ENCODE measurements at regions not wholly inside any gene's neighbourhood (a gene's known extent, or its start where the extent isn't known, plus 50 kb on each side); places are given as distances from the start of the nearest gene placed in this dataset.
"Not testable (repeated sequence)": the region's sequence is repeated elsewhere in the genome, so short reads cannot be mapped to it uniquely, and the experiment has no call there.

DNA sequence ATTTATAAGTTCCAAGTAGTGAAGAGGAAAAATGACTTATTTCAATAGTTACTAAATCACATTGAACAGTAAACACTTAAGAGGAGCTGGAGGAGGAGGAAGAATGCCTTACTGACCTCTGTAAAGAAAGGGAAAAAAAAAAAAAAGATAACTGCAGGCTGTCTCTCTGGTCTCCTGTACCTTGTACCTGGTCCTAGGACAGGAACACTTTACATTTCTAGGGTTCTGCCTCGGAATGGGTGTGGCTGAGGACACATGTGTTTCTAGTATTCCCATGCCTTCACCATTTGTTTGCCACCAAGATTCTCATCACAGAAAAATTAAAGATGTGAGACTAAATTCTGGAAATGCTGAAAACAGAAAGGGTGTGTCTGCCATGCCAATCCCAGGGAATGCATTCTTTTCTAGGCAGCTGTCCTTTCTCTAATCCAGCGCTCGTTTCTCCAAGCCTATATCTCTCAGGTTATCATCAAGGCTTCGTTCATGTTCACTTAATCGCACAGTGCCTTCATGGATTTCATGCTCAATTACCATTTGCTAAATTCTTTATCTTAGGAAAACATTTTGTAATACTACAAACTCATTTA is 1208.3 kb downstream of the OTOL1 start:
- no peak for DNase-seq (ENCODE audit: extremely low read depth in 1 of 4, low spot score in 3 of 4)
- no peaks in the 10 kb centered on the region for H4K20me1 ChIP-seq (replicated peaks; ENCODE audit: control insufficient read depth, insufficient read depth, low read length)
- CTCF ChIA-PET (ENCODE audit: low intra/inter-chr PET ratio): no interaction called here
- no peaks in the 10 kb centered on the region for H3K4me1 ChIP-seq (replicated peaks in 1 of 2; ENCODE audit: control insufficient read depth in 2 of 2, insufficient read depth in 2 of 2, low read length in 2 of 2)
- no peak overlapping the region for H3K4me3 ChIP-seq
- no peaks in the 10 kb centered on the region for H3K36me3 ChIP-seq (ENCODE audit: control insufficient read depth, insufficient read depth, low read length)
- H3K9me1 ChIP-seq (ENCODE audit: control insufficient read depth, insufficient read depth, low read length): no peaks in the 10 kb centered on the region
- BruUV-seq (replicated peaks): no TSS peak
- H3K27ac ChIP-seq (ENCODE audit: extremely low read depth, low read depth, low read length): no peak overlapping the region
- no peak for TF ChIP-seq NR1H2 (CRISPR knock-in tag; IDR thresholded peaks at IDR 0.05)
- no peak for TF ChIP-seq ZNF766 (CRISPR knock-in tag; conservative IDR thresholded peaks at IDR 0.05)
- TF ChIP-seq POLR2G (IDR thresholded peaks at IDR 0.05; ENCODE audit: low read depth, low read length): no peak
- TF ChIP-seq ASH1L (IDR thresholded peaks at IDR 0.05; ENCODE audit: borderline replicate concordance, low read depth, partially characterized antibody): no peak
- no peak for TF ChIP-seq ZNF184 (CRISPR knock-in tag; IDR thresholded peaks at IDR 0.05)
- H3K9ac ChIP-seq (ENCODE audit: insufficient read depth in 1 of 2, low read depth in 2 of 2, low read length in 2 of 2): no peak overlapping the region
- POLR2A ChIA-PET: no interaction called here
- in situ Hi-C loops (cut with MboI): no loop called here
- no peak overlapping the region for H3K4me2 ChIP-seq (ENCODE audit: insufficient read depth, low read length)
- WGBS (ENCODE audit: insufficient coverage, low coverage, missing lambda C conversion rate): 0% methylated on average over 5 of the region's 5 CpGs
- no peaks in the 10 kb centered on the region for H3K79me2 ChIP-seq (ENCODE audit: control insufficient read depth, insufficient read depth, low read length)
- H2AFZ ChIP-seq (ENCODE audit: low read depth, low read length): no peak overlapping the region
- no peaks in the 10 kb centered on the region for H3K9me3 ChIP-seq (replicated peaks; ENCODE audit: control insufficient read depth, insufficient read depth, low read depth, low read length)
- intact Hi-C loops (cut with micrococcal nuclease): no loop called here
- FAIRE-seq: no peak
- no peak for ATAC-seq
- no peaks in the 10 kb centered on the region for H3K27me3 ChIP-seq (ENCODE audit: control insufficient read depth in 2 of 2, insufficient read depth in 2 of 2, low read length in 2 of 2)

DNA sequence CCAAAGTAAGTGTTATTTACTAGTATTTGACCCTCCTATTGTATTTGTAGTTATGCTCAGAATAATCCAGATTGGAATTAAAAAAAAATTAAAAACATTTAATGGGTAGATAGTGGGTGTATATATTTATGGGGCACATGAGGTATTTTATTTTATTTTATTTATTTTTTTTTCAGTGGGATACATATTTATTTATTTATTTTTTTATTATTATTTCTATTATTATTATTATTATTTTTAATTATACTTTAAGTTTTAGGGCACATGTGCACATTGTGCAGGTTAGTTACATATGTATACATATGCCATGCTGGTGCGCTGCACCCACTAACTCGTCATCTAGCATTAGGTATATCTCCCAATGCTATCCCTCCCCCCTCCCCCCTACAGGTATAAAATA is 1211.8 kb downstream of the OTOL1 start:
- DNase-seq (ENCODE audit: extremely low read depth in 1 of 4, low spot score in 3 of 4); H3K36me3 ChIP-seq (ENCODE audit: control insufficient read depth, insufficient read depth, low read length); in situ Hi-C loops (cut with MboI); ATAC-seq; BruUV-seq (replicated peaks); intact Hi-C loops (cut with micrococcal nuclease); H3K27ac ChIP-seq (ENCODE audit: extremely low read depth, low read depth, low read length); H3K4me2 ChIP-seq (ENCODE audit: insufficient read depth, low read length); H3K9me1 ChIP-seq (ENCODE audit: control insufficient read depth, insufficient read depth, low read length); H3K27me3 ChIP-seq (ENCODE audit: control insufficient read depth in 2 of 2, insufficient read depth in 2 of 2, low read length in 2 of 2); H2AFZ ChIP-seq (ENCODE audit: low read depth, low read length); H3K9me3 ChIP-seq (replicated peaks; ENCODE audit: control insufficient read depth, insufficient read depth, low read depth, low read length); H3K9ac ChIP-seq (ENCODE audit: insufficient read depth in 1 of 2, low read depth in 2 of 2, low read length in 2 of 2); H3K4me3 ChIP-seq; H3K79me2 ChIP-seq (ENCODE audit: control insufficient read depth, insufficient read depth, low read length); POLR2A ChIA-PET; FAIRE-seq; CTCF ChIA-PET (ENCODE audit: low intra/inter-chr PET ratio); H3K4me1 ChIP-seq (replicated peaks in 1 of 2; ENCODE audit: control insufficient read depth in 2 of 2, insufficient read depth in 2 of 2, low read length in 2 of 2); H4K20me1 ChIP-seq (replicated peaks; ENCODE audit: control insufficient read depth, insufficient read depth, low read length): not testable (repeated sequence)
- WGBS (ENCODE audit: insufficient coverage, low coverage, missing lambda C conversion rate): no CpG with 5 or more reads among the region's 2 CpGs

DNA sequence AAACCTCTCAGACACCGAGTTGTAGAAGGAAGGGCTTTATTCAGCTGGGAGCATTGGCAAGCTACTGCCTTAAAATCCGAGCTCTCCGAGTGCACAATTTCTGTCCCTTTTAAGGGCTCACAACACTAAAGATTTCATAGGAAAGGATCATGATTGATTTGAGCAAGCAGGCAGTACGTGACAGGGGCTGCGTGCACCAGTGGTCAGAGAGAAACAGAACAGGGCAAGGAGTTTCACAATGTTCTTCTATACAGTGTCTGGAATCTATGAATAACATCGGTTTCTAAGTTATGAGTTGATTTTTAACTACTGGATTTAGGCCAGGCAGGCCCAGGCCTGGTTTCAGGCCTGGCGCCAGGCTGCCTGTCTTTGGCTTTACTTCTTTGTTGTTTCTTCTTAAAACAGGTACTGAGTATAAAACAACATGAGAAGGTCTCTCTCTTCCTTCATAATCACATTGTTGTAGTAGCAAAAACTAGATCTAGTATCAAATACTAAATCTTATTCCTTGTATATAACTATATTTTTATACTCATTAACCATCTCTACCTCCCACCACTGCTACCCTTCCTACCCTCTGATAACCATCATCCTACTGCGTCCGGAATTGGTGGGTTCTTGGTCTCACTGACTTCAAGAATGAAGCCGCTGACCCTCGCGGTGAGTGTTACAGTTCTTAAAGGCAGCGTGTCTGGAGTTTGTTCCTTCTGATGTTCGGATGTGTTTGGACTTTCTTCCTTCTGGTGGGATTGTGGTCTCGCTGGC is 1212.5 kb downstream of the OTOL1 start:
- H3K36me3 ChIP-seq (ENCODE audit: control insufficient read depth, insufficient read depth, low read length); H3K9me3 ChIP-seq (replicated peaks; ENCODE audit: control insufficient read depth, insufficient read depth, low read depth, low read length); FAIRE-seq; H4K20me1 ChIP-seq (replicated peaks; ENCODE audit: control insufficient read depth, insufficient read depth, low read length); H3K4me1 ChIP-seq (replicated peaks in 1 of 2; ENCODE audit: control insufficient read depth in 2 of 2, insufficient read depth in 2 of 2, low read length in 2 of 2); H3K4me3 ChIP-seq; ATAC-seq; H3K27ac ChIP-seq (ENCODE audit: extremely low read depth, low read depth, low read length); intact Hi-C loops (cut with micrococcal nuclease); in situ Hi-C loops (cut with MboI); BruUV-seq (replicated peaks); H3K9me1 ChIP-seq (ENCODE audit: control insufficient read depth, insufficient read depth, low read length); H3K9ac ChIP-seq (ENCODE audit: insufficient read depth in 1 of 2, low read depth in 2 of 2, low read length in 2 of 2); H3K79me2 ChIP-seq (ENCODE audit: control insufficient read depth, insufficient read depth, low read length); H3K4me2 ChIP-seq (ENCODE audit: insufficient read depth, low read length); POLR2A ChIA-PET; DNase-seq (ENCODE audit: extremely low read depth in 1 of 4, low spot score in 3 of 4); H3K27me3 ChIP-seq (ENCODE audit: control insufficient read depth in 2 of 2, insufficient read depth in 2 of 2, low read length in 2 of 2); H2AFZ ChIP-seq (ENCODE audit: low read depth, low read length): not testable (repeated sequence)
- WGBS (ENCODE audit: insufficient coverage, low coverage, missing lambda C conversion rate): under 1% methylated on average over 11 of the region's 15 CpGs
- CTCF ChIA-PET (ENCODE audit: low intra/inter-chr PET ratio): interaction anchor here (0.6 kb wide), 1 partner anchor 102 kb away, joined by 3 read pairs; no protein-coding TSS in a partner anchor
